GM21737 (cell line): ENCODE measurements at regions not wholly inside any gene's neighbourhood (a gene's known extent, or its start where the extent isn't known, plus 50 kb on each side); places are given as distances from the start of the nearest gene placed in this dataset.
"Not testable (repeated sequence)": the region's sequence is repeated elsewhere in the genome, so short reads cannot be mapped to it uniquely, and the experiment has no call there.

Experiments used
- ATAC-seq: cut with Tn5 transposase; IDR thresholded peaks from one replicate; pipeline ENCODE4 v1.9.1; 2021; ENCODE audit warnings: mild to moderate bottlenecking, moderate library complexity; ENCODE audit not compliant: unreplicated experiment

DNA sequence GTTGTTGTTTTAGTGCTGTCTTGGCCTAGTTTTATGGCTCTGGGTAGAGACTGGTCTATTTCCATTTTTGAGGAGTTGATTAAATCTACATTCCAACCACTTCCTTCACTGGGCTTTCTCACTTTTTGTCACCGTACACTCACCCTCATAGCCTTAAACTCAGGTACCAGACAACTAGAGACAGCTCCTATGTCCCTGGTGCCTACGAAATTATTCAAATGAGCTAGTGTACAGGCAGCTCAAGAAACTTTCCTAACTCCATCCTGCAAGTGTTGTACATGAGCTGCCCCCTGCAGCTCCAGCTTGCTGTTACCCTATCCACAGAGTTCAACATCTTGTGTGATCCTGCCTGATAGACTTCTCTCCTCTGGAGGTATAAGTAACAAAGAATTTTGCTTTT is 704.8 kb upstream of the RGS18 start:
- ATAC-seq, result no peak

DNA sequence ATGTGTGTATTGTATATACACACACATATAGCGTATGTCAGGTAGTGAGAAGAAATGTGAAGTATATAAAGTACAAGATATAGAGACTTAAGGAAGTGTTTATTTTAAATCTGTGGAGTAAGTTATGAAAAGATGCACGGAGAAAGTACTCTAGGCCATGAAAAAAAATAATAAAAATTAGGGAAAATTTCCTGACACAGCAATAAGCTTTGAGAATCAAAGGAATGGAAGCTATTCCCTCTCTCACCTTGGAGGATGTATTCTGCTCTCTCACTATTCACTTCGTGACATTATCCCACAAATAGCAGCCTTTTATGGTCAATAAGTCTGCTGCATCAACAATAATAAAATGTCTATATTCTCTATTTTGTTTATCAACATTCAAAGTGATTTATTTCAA is 700.4 kb upstream of the RGS18 start:
- no peak for ATAC-seq

DNA sequence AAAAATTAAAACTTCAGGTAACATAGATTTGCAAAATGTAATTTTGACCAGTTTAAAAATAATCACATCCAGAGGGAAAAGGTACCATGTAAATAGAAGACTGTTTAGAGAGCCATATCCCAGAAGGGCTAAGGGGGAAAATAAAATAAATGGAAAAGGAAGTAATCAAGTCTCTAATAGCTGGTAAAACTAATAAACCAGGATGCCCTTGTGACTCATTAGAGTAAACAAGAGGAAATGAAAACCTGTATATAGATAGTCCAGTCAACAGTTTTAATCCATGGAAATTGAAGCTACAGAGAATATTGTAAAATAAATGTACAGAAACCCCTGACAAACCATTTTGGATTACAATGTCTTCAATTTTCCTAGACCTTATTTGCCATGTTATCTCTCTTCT is 698.0 kb upstream of the RGS18 start:
- ATAC-seq, result no peak

DNA sequence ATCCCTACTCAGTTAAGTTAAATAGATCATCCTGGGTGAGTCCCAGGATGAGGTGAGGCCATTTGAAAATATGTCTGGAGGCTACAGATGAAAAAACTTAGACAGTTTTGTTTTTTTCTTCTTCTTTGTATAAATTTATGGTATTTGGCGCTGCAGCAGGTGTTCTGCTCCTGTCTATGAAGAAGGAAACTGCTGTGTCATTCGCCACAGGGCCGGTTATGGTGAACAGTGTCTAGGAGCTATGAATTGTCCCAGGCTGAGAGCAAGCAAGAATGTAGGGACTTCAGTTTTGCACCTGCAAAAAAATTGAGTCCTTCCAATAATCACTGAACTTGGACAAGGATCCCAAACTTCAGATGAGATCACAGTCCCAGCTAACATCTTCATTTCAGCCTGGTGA is 674.3 kb upstream of the RGS18 start:
- ATAC-seq, result no peak

DNA sequence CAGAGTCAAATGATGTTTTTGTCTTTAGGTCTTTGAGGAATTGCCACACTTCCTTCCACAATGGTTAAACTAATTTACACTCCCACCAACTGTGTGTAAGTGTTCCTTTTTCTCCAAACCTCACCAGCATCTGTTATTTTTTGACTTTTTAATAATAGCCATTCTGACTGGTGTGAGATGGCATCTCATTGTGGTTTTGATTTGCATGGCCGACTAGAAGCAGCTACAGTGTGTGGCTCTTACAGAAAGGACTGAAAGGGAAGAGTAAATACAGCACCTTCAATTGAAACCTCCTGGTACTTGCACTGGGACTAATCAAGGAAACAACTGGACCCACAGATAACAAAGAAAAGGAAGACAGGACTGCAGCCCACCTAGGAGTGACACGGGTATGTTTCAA is 668.0 kb upstream of the RGS18 start:
- ATAC-seq, result no peak

DNA sequence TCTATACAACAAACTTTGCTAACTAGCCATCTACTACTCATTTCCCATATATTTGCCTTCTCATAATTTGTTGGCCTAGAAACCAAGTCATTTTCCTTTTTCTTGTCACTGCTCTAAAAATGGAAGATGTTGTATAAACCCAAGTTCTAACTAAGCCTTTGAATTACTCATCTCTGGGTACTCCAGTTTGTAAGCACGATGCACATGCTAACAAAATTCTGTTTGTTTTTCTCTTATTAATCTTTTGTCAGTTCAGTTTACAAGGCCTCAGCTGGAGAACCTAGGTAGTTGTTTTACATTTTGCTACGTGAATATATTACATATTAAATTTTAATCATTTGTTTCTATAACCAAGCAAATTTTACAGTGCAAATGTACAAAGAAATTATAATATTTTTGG is 663.2 kb upstream of the RGS18 start:
- no peak for ATAC-seq

DNA sequence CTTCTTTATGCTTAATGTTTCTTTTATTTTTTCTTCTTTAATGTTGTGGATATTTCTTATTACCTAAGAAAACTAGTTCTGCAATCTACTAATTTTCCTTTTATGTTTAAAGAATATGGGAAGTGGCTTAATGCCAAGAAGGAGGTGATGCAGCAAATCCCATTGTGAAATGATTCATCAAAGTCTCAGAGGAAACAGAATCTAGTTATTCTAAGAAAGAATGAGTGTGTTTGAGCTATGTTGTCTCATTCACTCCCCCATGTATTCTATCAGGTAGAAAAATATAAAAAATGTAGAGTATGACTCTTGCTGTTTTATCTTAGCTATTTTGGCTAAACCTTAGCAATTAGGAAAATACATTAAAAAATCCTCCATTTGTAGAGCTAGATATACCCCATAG is 659.9 kb upstream of the RGS18 start:
- no peak for ATAC-seq

DNA sequence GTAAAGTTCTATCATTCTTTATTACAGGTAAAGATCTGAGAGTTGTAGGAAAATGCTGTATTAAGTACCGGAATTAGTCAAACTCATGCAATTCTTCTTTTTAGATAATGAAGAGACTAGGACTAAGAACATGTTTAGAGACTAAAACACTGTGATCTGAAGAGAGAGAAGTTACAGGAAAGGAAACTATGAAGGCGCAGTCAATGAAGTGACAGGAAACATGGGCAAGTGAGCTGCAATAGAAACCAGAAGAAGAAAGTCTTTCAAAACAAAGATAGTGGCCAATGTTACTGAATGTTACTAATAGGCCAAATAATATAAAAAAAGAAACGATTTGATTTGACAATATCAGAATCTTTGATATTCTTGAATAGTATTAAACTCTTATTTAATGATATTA is 659.4 kb upstream of the RGS18 start:
- no peak for ATAC-seq

DNA sequence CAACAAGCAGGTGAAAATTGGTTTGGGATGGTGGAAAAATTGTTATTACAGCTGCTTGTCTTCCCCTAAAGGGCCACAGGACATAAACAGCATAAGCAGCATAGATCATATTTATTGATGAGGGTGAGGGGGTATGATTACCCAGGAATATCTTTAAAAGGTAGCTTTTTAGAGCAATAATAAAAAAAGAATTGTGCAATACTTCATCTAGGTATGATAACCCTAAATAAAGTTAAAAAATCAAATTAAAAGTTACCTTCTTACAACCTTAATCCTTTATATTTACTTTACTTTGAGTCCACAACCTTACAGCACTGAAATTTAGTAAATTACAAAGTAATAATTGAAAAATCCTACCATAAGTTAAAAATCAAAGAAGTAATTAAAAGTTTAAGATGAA is 653.3 kb upstream of the RGS18 start:
- no peak for ATAC-seq

DNA sequence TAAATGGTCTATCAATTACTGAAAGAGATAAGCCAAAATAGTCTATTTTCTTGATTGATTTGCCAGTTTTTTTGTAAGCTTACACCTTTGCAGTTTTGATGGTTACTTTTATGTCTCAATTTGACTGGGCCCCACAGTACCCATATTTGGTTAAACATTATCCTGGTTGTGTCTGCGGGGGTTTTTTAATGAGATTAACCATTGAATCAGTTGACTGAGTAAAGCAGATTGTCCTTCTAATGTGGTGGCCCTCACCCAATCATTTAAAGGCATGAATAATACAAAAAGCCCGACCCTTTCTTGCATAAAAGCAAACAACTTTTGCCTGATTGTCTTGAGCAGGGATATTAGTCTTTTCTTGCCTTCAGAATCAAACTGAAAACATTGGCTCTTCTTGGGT is 650.0 kb upstream of the RGS18 start:
- ATAC-seq, result no peak

DNA sequence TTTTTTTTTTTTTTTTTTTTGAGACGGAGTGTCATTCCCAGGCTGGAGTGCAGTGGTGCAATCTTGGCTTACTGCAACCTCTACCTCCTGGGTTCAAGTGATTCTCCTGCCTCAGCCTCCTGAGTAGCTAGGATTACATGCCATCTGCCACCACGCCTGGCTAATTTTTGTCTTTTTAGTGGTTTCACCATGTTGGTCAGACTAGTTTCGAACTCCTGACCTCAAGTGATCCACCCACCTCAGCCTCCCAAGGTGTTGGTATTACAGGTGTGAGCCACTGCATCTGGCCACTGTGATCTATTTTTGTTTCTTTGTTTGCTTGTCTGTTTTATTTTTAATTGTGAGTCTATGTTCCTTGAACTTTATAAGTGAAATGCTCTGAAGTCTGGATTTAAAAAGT is 646.8 kb upstream of the RGS18 start:
- ATAC-seq, result not testable (repeated sequence)

DNA sequence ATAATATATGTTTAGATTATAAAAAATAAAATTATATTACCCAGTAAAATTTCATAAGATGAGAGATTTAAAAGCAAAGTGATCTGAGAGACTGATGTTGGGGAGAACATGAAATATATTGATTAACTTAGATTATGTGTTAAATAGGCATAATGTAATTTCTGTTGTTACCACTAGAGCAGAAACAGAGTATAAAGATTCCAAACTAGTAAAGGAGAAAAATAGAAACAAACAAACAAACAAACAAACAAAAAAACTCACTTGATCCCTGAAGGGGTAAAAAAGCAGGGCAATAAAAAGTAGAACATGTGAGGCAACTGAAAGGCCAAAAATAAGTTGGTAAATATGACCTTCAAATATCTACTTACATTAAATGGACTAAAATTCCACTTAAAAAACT is 640.4 kb upstream of the RGS18 start:
- no peak for ATAC-seq

DNA sequence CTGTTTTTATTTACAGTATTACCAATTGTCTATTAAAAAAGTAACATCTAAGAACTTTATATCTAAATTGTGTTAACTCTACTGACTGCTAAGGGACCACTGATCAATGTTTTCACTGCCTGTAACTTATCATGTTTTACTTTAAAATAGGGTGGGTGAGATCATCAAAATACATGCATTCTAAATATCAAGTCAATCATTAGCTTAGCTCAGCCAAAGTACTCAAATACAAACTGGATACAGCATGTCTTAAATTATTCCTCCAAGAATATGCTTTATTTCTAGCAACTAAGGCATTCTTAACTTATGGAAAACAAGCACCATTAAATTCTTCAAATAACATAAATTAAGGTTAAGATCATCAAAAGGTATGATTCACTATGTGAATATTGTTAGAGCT is 638.7 kb upstream of the RGS18 start:
- no peak for ATAC-seq

DNA sequence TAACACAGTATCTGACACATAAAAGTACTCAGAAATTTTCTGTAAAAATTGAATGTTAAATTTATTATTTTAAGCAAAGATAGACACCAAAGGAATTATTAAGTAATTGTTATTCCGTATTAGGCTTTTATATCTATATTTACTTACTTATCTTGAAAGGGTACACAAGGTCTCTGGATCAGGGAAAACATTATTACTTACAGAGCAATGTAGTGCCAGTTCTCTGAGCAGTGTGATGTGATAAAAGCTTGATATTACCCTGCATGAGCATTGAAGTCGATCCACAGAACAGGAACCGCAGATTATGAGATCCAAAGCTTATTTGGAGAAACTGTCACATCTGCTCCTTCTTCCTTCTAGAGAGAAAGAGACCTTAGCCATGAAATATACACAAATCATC is 637.9 kb upstream of the RGS18 start:
- ATAC-seq, result no peak

DNA sequence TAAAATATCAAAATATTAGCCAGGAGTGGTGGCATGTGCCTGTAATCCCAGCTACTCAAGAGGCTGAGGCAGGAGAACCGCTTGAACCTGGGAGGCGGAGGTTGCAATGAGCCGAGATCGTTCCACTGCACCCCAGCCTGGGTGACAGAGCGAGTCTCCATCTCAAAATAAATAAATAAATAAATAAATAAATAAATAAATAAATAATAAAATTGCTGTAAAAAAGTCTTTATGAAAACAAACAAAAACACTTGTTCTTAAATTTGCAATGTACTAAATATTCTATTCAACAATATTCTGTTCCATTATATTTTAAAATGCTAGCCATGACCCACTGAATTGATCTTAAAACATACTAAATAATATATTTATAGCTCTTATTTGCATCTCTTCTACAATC is 632.3 kb upstream of the RGS18 start:
- ATAC-seq, result not testable (repeated sequence)

DNA sequence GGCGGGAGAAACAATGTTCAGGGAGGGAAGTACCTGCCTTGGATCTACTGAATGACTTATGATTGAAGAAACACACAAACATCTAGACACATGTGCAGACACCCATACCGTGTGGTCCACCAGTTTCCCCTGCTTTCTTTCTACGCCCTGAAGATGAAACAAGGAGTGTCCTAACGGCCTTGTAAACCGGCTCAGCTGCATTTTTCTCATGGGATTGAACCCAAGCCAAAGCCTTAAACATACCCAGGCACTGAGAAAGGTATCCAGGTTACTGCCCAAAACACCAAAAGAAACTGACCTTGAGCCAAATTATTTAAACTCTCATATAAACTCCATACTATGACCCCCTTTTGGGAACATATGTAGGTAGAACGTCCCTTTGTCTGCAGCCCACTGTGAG is 630.0 kb upstream of the RGS18 start:
- ATAC-seq, result no peak

DNA sequence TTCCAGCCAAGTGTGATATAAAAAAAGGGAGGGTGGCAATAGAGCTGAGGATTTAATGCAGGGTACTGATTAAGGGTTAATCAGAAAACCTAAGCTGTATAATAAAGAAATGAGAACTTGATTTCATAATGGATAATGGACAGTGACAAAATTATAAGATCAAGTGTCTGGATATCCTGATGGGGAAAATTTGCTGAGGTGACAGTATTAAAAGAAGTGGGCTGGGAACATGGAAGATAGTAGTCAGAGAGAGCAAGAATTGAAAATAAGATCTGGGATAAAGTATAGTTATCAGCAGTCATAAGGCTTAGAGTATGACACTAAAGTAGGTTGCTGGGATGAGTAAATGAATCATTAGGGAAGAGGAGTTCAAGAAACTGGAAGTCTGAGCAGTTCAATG is 627.3 kb upstream of the RGS18 start:
- ATAC-seq, result no peak

DNA sequence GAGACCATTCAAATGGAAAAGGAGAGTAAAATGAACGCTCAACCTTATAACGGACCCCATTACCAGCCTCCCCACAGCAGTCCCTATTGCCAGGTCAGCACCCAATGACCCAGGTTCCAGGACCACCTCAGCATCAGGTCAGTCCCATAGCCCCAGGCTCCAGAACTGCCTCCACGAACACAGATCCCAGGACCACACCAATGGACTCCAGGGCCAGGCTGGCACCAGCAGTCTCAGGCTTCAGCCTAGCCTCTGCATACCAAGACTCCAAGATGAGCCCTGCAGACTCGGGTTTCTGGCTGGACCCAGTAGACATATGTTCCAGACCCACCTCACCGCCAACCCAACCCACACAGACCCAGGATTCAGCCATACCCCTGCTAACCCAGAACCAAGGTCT is 625.0 kb upstream of the RGS18 start:
- no peak for ATAC-seq

DNA sequence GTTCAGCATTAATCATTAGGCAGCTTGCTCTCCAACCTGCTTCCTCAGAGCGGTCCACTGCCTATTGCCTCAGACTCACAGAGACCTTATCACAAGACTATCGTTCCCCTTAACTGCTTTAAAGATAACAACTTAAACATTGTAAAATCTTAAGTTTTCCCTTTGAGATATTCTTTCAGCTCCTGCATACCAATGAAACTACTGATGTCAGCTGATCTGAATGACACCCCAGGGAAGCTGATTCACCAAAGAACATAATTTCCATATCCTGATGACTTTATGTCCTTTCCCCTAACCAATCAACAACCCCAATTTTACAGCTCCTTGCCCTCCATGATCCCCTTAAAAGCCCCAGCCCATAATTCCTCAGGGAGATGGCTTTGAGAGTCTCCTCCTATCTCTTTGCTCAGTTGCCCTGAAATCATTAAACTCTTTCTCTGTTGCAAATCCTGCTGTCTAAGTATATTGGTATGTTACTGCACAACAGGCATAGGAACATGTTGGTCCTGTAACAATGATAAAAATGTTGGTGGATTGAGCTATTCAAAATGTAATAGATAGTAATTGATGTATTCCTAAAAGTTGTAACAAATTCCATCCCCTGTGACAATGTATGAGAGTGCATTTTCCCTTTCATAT is 621.4 kb upstream of the RGS18 start:
- no peak for ATAC-seq

DNA sequence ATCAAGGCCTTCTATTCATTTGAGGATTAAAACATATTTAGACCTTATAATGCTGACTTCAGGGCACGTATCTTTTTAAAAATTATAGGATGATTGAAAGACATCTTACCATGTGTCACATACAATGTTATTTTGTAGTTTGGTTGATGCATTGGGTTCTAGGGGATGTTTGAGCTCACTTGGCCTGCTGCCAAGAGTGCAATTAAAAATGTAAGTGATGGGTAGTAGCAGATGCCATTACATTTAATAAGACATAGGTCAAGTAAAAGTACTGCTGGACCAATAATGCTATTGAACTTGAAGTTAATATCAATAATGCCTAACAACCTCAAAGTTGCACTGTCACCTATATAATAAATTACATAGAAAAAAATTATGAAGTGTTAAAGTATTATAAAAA is 616.5 kb upstream of the RGS18 start:
- ATAC-seq, result no peak

DNA sequence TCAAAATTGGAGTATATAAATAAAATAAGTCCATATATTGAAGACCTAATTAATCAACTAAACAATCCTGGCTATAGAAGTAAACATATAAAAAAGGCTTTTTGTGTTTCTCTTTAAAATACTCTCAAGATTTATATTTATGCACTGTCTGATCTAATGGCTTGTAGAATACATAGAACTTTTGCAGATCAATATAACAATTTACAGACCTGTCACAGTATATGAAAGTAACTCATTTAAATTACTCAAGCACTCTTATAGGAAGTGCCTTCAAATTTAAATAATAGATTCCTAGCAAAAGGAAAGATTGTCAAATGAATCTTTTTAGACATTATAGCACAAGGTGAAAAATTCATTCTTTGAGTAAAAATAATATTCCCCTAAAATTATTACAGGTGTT is 615.8 kb upstream of the RGS18 start:
- no peak for ATAC-seq

DNA sequence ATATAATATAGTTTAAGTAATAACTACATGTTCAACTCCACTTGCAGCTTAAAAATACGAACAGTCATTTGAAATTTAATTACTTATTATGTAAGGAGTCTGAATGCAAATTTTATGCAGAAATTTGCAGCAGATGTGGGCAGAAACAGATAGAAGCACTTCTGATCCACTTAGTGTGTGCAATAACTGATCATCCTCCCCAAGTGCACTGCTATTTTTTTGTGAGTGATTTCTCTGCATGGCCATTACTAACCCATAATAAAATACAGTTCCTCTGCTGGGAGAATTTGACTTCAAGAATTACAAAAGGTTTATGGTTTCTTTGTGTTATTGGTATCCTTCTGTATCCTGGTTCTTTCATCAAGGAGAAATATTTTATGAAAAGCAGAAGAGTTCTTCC is 611.5 kb upstream of the RGS18 start:
- no peak for ATAC-seq

DNA sequence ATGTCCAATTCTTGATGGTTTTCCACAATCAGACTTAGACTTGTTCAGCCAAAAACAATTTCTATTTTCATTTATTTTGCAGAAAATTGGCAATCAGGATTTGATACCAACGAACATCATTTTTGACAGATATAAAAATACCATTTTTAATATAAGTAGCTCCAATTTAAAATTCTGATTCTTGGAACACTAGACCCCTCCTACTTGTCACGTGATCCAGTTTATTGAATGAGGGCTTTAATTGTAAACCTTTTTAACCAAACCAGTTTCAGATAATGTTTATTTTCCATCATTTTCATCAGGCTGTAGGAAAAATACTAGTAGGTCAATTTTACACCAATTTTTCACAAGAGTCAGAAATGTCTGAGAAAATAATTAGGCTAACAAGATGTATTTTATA is 607.2 kb upstream of the RGS18 start:
- no peak for ATAC-seq

DNA sequence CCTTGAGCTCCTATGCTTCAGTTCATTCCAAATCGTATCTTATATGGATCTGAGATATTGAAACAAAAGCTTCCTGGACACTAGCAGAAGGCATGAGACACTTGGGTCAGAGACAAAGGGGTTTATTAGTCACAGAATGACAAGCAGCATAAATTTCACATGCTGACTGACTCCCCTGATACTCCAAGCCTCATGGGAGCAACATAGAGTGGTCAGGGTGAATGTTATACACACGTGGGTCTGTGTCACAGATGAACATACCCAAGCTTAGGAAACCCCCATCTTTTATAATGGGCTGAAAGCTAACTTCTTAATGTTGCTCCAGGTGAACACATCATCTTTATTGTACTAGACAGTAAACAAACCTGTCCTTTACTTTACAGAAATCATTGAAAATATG is 599.9 kb upstream of the RGS18 start:
- no peak for ATAC-seq
